Brain microvascular endothelial cell (primary cell): ENCODE measurements at regions not wholly inside any gene's neighbourhood (a gene's known extent, or its start where the extent isn't known, plus 50 kb on each side); places are given as distances from the start of the nearest gene placed in this dataset.

Experiments
- DNase-seq: peaks from one replicate; pipeline ENCODE4 v3.0.0-alpha.2; 2020
- H3K27ac ChIP-seq: fragments of 250-450 bp; sonication (Bioruptor Pico); 2 replicates; pipeline ENCODE4 v1.5.1; 2020; ENCODE audit warnings: mild to moderate bottlenecking, moderate library complexity
- H3K27me3 ChIP-seq: fragments of 250-450 bp; sonication (Bioruptor Pico); replicated peaks from 2 replicates; pipeline ENCODE4 v1.5.1; 2020; ENCODE audit warnings: mild to moderate bottlenecking
- H3K36me3 ChIP-seq: fragments of 250-450 bp; sonication (Bioruptor Pico); replicated peaks from 2 replicates; pipeline ENCODE4 v1.5.1; 2020; ENCODE audit warnings: mild to moderate bottlenecking
- H3K4me3 ChIP-seq: 2 replicates; pipeline ENCODE4 v1.5.1; 2011; ENCODE audit warnings: low read depth, mild to moderate bottlenecking, control low read depth, low read length, moderate library complexity
- in situ Hi-C: cut with HindIII; loops from 2 replicates; pipeline ENCODE4 v1.10.0; 2017; ENCODE audit warnings: low sequenced_read_pairs, low pct_ligation_motif_present
- TF ChIP-seq, protein P1 (sequence below): IDR thresholded peaks from 2 replicates; pipeline ENCODE4 v1.5.1; 2011; ENCODE audit warnings: low read depth, mild to moderate bottlenecking, moderate library complexity, low read length, control low read depth, inconsistent platforms; ENCODE audit errors: missing control alignments

- Histone ChIP-seq H3K27ac (no peak overlapping the region), H3K27me3 (no peaks in the 10 kb centered on the region), H3K36me3 (no peaks in the 10 kb centered on the region), H3K4me3 (no peak overlapping the region)
- in situ Hi-C loops, result no loop called here
- TF ChIP-seq, protein P1, sequence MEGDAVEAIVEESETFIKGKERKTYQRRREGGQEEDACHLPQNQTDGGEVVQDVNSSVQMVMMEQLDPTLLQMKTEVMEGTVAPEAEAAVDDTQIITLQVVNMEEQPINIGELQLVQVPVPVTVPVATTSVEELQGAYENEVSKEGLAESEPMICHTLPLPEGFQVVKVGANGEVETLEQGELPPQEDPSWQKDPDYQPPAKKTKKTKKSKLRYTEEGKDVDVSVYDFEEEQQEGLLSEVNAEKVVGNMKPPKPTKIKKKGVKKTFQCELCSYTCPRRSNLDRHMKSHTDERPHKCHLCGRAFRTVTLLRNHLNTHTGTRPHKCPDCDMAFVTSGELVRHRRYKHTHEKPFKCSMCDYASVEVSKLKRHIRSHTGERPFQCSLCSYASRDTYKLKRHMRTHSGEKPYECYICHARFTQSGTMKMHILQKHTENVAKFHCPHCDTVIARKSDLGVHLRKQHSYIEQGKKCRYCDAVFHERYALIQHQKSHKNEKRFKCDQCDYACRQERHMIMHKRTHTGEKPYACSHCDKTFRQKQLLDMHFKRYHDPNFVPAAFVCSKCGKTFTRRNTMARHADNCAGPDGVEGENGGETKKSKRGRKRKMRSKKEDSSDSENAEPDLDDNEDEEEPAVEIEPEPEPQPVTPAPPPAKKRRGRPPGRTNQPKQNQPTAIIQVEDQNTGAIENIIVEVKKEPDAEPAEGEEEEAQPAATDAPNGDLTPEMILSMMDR, result no peak
- DNase-seq, result no peak
Measured at GRCh38 chr1:229941160-229941559, 125.9 kb upstream of the GALNT2 start.

- TF ChIP-seq, protein P1, result no peak
- DNase-seq, result no peak
- H3K4me3 ChIP-seq, result no peak overlapping the region
- in situ Hi-C loops, result no loop called here
- no peak overlapping the region for H3K27ac ChIP-seq
- H3K27me3 ChIP-seq, result no peaks in the 10 kb centered on the region
- no peaks in the 10 kb centered on the region for H3K36me3 ChIP-seq
Measured at GRCh38 chr1:229941831-229942230, 125.2 kb upstream of the GALNT2 start.

DNA sequence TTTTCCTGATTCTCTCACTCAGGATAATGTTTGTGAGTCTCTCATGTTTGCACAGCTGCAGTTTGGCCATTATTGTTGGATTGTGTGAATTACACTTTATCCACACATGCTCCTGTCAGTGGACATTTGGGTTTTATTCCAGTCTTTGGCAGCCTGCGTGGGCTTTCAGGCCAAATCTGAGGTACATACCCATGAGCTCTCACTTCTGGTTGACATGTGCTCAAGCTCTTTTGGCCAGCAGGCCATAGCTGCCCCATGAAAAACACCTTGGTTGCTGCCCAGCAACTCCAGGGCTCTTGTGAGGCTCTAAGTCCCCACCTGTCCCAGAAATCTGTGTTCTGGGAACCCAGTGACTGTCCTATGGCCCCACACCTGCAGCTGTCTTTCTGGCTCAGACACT lies 124.5 kb upstream of the GALNT2 start:
- DNase-seq, result no peak
- in situ Hi-C loops, result no loop called here
- Histone ChIP-seq H3K36me3 (no peaks in the 10 kb centered on the region), H3K27me3 (no peaks in the 10 kb centered on the region), H3K27ac (no peak overlapping the region), H3K4me3 (no peak overlapping the region)
- TF ChIP-seq, protein P1, result no peak

DNA sequence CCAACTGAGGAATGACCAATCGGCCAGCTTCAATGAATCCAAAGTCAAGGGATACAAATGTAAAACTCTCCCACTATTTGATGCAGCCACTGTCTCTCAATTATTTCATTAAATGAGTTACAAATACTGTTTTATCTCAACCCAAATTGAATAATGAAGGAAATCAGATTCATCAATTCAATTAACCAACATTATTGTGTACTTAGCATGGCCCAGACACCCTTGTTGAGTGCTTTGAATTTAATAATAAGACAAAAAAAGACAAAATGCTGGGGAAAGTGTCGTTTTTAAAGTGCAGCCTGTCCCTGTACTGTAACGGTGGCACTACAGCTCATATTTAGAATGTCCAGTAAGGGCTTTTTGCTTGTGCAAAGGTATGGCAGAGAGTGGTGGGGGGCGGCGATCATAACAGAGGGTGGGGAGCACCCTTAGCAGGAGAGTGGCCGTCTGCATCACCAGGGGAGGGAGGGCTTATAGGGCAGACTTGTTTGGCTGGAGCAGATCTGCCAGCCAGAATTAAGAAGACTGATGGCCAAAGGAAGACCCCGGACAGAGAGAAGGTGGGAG lies 123.8 kb upstream of the GALNT2 start:
- TF ChIP-seq, protein P1, result no peak
- no peaks in the 10 kb centered on the region for H3K36me3 ChIP-seq
- H3K27ac ChIP-seq, result no peak overlapping the region
- DNase-seq, result no peak
- no peak overlapping the region for H3K4me3 ChIP-seq
- H3K27me3 ChIP-seq, result no peaks in the 10 kb centered on the region
- in situ Hi-C loops, result no loop called here

- H3K4me3 ChIP-seq, result no peak overlapping the region
- no peaks in the 10 kb centered on the region for H3K36me3 ChIP-seq
- H3K27me3 ChIP-seq, result no peaks in the 10 kb centered on the region
- DNase-seq, result no peak
- in situ Hi-C loops, result no loop called here
- no peak overlapping the region for H3K27ac ChIP-seq
- TF ChIP-seq, protein P1, result no peak
Measured at GRCh38 chr1:229943988-229944743, 122.9 kb upstream of the GALNT2 start.
